H9 (cell line): ENCODE measurements at regions not wholly inside any gene's neighbourhood (a gene's known extent, or its start where the extent isn't known, plus 50 kb on each side); places are given as distances from the start of the nearest gene placed in this dataset.

Experiments
- DNase-seq: peaks from one replicate; pipeline ENCODE4 v3.0.0-alpha.2; 2017
- H2AFZ ChIP-seq: one replicate; pipeline ENCODE4 v1.6.1; 2013; ENCODE audit warnings: mild to moderate bottlenecking, low read length, control low read depth, moderate library complexity
- H2AK5ac ChIP-seq: 2 replicates; pipeline ENCODE4 v1.6.1; 2013; ENCODE audit warnings: low read length, control low read depth, mixed read lengths; ENCODE audit not compliant: insufficient read length
- H2BK120ac ChIP-seq: one replicate; pipeline ENCODE4 v1.6.1; 2013; ENCODE audit warnings: low read depth, mild to moderate bottlenecking, low read length, control low read depth, inconsistent platforms; ENCODE audit not compliant: poor library complexity, severe bottlenecking
- H2BK12ac ChIP-seq: 2 replicates; pipeline ENCODE4 v1.6.1; 2013; ENCODE audit warnings: low read length, control low read depth, mixed read lengths, low read depth; ENCODE audit not compliant: insufficient read length
- H2BK15ac ChIP-seq: 2 replicates; pipeline ENCODE4 v1.6.1; 2013; ENCODE audit warnings: low read depth, low read length, control low read depth
- H2BK20ac ChIP-seq: one replicate; pipeline ENCODE4 v1.6.1; 2013; ENCODE audit warnings: low read depth, mild to moderate bottlenecking, low read length, control low read depth, inconsistent platforms; ENCODE audit not compliant: poor library complexity, severe bottlenecking
- H2BK5ac ChIP-seq: 2 replicates; pipeline ENCODE4 v1.6.1; 2013; ENCODE audit warnings: low read length, control low read depth, mixed read lengths; ENCODE audit not compliant: insufficient read length
- H3K14ac ChIP-seq: 2 replicates; pipeline ENCODE4 v1.6.1; 2013; ENCODE audit warnings: low read length, control low read depth; ENCODE audit not compliant: insufficient read depth
- H3K18ac ChIP-seq: 2 replicates; pipeline ENCODE4 v1.6.1; 2013; ENCODE audit warnings: low read depth, mild to moderate bottlenecking, mixed read lengths, low read length, control low read depth; ENCODE audit not compliant: insufficient read length
- H3K23ac ChIP-seq: 2 replicates; pipeline ENCODE4 v1.6.1; 2013; ENCODE audit warnings: low read length, control low read depth, mixed read lengths, low read depth; ENCODE audit not compliant: insufficient read length
- H3K23me2 ChIP-seq: 2 replicates; pipeline ENCODE4 v1.6.1; 2013; ENCODE audit warnings: low read depth, mild to moderate bottlenecking, mixed read lengths, low read length, control low read depth; ENCODE audit not compliant: insufficient read length, poor library complexity, severe bottlenecking
- H3K27ac ChIP-seq: 2 replicates; pipeline ENCODE4 v1.5.1; 2013; ENCODE audit warnings: low read length, control low read depth, mixed read lengths, low read depth; ENCODE audit not compliant: insufficient read length
- H3K27me3 ChIP-seq: 2 replicates; pipeline ENCODE4 v1.6.1; 2013; ENCODE audit warnings: low read length, control low read depth, inconsistent platforms; ENCODE audit not compliant: insufficient read depth
- H3K4ac ChIP-seq: 2 replicates; pipeline ENCODE4 v1.6.1; 2013; ENCODE audit warnings: low read depth, mild to moderate bottlenecking, control low read depth, inconsistent platforms, low read length, moderate library complexity
- H3K4me1 ChIP-seq: 2 replicates; pipeline ENCODE4 v1.6.1; 2013; ENCODE audit warnings: low read length, control low read depth, inconsistent platforms; ENCODE audit not compliant: insufficient read depth
- H3K4me2 ChIP-seq: 2 replicates; pipeline ENCODE4 v1.6.1; 2013; ENCODE audit warnings: low read length, control low read depth, mixed read lengths; ENCODE audit not compliant: insufficient read length, insufficient read depth
- H3K56ac ChIP-seq: 2 replicates; pipeline ENCODE4 v1.6.1; 2013; ENCODE audit warnings: low read depth, mild to moderate bottlenecking, mixed read lengths, low read length, control low read depth; ENCODE audit not compliant: insufficient read length
- H3K79me1 ChIP-seq: 2 replicates; pipeline ENCODE4 v1.6.1; 2013; ENCODE audit warnings: low read depth, mild to moderate bottlenecking, moderate library complexity, low read length, control low read depth, inconsistent platforms; ENCODE audit not compliant: insufficient read depth, poor library complexity, severe bottlenecking
- H3K79me2 ChIP-seq: 2 replicates; pipeline ENCODE4 v1.6.1; 2013; ENCODE audit warnings: low read length, control low read depth, inconsistent platforms; ENCODE audit not compliant: insufficient read depth
- H3K9ac ChIP-seq: 2 replicates; pipeline ENCODE4 v1.6.1; 2013; ENCODE audit warnings: low read length, control low read depth, mixed read lengths; ENCODE audit not compliant: insufficient read length; ENCODE audit errors: extremely low read depth
- H3K9me3 ChIP-seq: one replicate; pipeline ENCODE4 v1.6.1; 2013; ENCODE audit warnings: low read depth, low read length, inconsistent platforms; ENCODE audit not compliant: control insufficient read depth
- H3T11ph ChIP-seq: one replicate; pipeline ENCODE4 v1.6.1; 2013; ENCODE audit warnings: mild to moderate bottlenecking, low read length, control low read depth, inconsistent platforms
- H4K20me1 ChIP-seq: one replicate; pipeline ENCODE4 v1.6.1; 2013; ENCODE audit not compliant: control insufficient read depth, insufficient read length, insufficient read depth
- H4K5ac ChIP-seq: 2 replicates; pipeline ENCODE4 v1.6.1; 2013; ENCODE audit warnings: low read depth, mild to moderate bottlenecking, mixed read lengths, low read length, control low read depth; ENCODE audit not compliant: insufficient read length
- H4K8ac ChIP-seq: replicated peaks from 2 replicates; pipeline ENCODE4 v1.6.1; 2013; ENCODE audit warnings: low read length, control low read depth, mixed read lengths, low read depth; ENCODE audit not compliant: insufficient read length
- H4K91ac ChIP-seq: 2 replicates; pipeline ENCODE4 v1.6.1; 2013; ENCODE audit warnings: low read depth, mild to moderate bottlenecking, moderate library complexity, mixed read lengths, low read length, control low read depth; ENCODE audit not compliant: insufficient read length
- H3K27ac Mint-ChIP-seq, 3 experiments: 2 replicates in 2 of 3; 3 replicates in 1 of 3; pipeline ENCODE4 v1.8.0; 2020 to 2021; ENCODE audit warnings: mixed read lengths in 3 of 3, mild to moderate bottlenecking in 1 of 3, moderate library complexity in 1 of 3
- H3K27me3 Mint-ChIP-seq: 2 replicates; pipeline ENCODE4 v1.8.0; 2021; ENCODE audit warnings: low read depth, mild to moderate bottlenecking, moderate library complexity, mixed read lengths
- H3K36me3 Mint-ChIP-seq, 3 experiments: 2 replicates in 2 of 3; 3 replicates in 1 of 3; pipeline ENCODE4 v1.8.0; 2020 to 2021; ENCODE audit warnings: low read depth in 3 of 3, mixed read lengths in 3 of 3; ENCODE audit not compliant: insufficient read depth in 1 of 3
- H3K4me1 Mint-ChIP-seq, 2 experiments: 2 replicates each; pipeline ENCODE4 v1.8.0; 2020; ENCODE audit warnings: mixed read lengths in 2 of 2
- H3K4me3 Mint-ChIP-seq, 2 experiments: 2 replicates in 1 of 2; 3 replicates in 1 of 2; pipeline ENCODE4 v1.8.0; 2020 to 2021; ENCODE audit warnings: mild to moderate bottlenecking in 2 of 2, mixed read lengths in 2 of 2, moderate library complexity in 1 of 2
- H3K9me3 Mint-ChIP-seq, 2 experiments: 2 replicates in 1 of 2; 3 replicates in 1 of 2; pipeline ENCODE4 v1.8.0; 2020; ENCODE audit warnings: mild to moderate bottlenecking in 2 of 2, mixed read lengths in 2 of 2, moderate library complexity in 1 of 2
- CTCF ChIP-seq: fragments of 200-600 bp; sonication (generic); conservative IDR thresholded peaks from 3 replicates; pipeline ENCODE4 v1.8.0; 2021; ENCODE audit warnings: antibody characterized with exemption, mild to moderate bottlenecking
- WGBS: extraction: QIAGEN DNeasy Blood & Tissue Kit; methylation state at CpG from one replicate; pipeline ENCODE4 v1.1.7; 2013; ENCODE audit warnings: missing lambda C conversion rate, low lambda C conversion rate, mixed read lengths; ENCODE audit not compliant: insufficient read length; ENCODE audit errors: extremely low coverage; 5-methylcytosine and 5-hydroxymethylcytosine counted together

- no peaks in the 10 kb centered on the region for H4K20me1 ChIP-seq
- no peak for TF ChIP-seq CTCF
- H2BK15ac ChIP-seq = no peak overlapping the region
- no peak overlapping the region for H3K27ac Mint-ChIP-seq
- DNase-seq = no peak
- no peak overlapping the region for H2BK20ac ChIP-seq
- H2BK12ac ChIP-seq = no peak overlapping the region
- no peak overlapping the region for H4K8ac ChIP-seq
- no peaks in the 10 kb centered on the region for H3K79me2 ChIP-seq
- no peaks in the 10 kb centered on the region for H3K4me1 Mint-ChIP-seq
- no peaks in the 10 kb centered on the region; the same call in 1 of the 2 replicates for H3K27me3 Mint-ChIP-seq
- H3K23ac ChIP-seq = no peak overlapping the region
- no peak overlapping the region for H3K4ac ChIP-seq
- H3K4me1 ChIP-seq = no peaks in the 10 kb centered on the region
- no peak overlapping the region for H4K5ac ChIP-seq
- no peak overlapping the region for H3T11ph ChIP-seq
- H2BK120ac ChIP-seq = no peak overlapping the region
- H3K4me3 Mint-ChIP-seq = no peak overlapping the region
- H3K23me2 ChIP-seq = no peaks in the 10 kb centered on the region
- no peak overlapping the region for H3K4me2 ChIP-seq
- peaks cover 42% of the 10 kb centered on the region for H3K9me3 ChIP-seq
- no peak overlapping the region for H2AFZ ChIP-seq
- H3K18ac ChIP-seq = no peak overlapping the region
- no peak overlapping the region for H3K56ac ChIP-seq
- H2AK5ac ChIP-seq = no peak overlapping the region
- H3K36me3 Mint-ChIP-seq = peaks cover 0 to 2% (median 0%) of the 10 kb centered on the region in 3 experiments; a peak in 3 of 7 replicates
- no peak overlapping the region for H3K27ac ChIP-seq
- no peak overlapping the region for H4K91ac ChIP-seq
- no CpG with 5 or more reads among the region's 4 CpGs for WGBS
- no peak overlapping the region for H2BK5ac ChIP-seq
- no peaks in the 10 kb centered on the region for H3K79me1 ChIP-seq
- peaks cover 42 to 54% of the 10 kb centered on the region in 2 experiments for H3K9me3 Mint-ChIP-seq
- H3K9ac ChIP-seq = no peak overlapping the region
- no peaks in the 10 kb centered on the region for H3K27me3 ChIP-seq
- no peak overlapping the region for H3K14ac ChIP-seq
These were observed 263.2 kb upstream of the EDA2R start for GRCh38 chrX:66902081-66902480.
